ENCODE measurements at regions not wholly inside any gene's neighbourhood (a gene's known extent, or its start where the extent isn't known, plus 50 kb on each side); places are given as distances from the start of the nearest gene placed in this dataset.

DNA sequence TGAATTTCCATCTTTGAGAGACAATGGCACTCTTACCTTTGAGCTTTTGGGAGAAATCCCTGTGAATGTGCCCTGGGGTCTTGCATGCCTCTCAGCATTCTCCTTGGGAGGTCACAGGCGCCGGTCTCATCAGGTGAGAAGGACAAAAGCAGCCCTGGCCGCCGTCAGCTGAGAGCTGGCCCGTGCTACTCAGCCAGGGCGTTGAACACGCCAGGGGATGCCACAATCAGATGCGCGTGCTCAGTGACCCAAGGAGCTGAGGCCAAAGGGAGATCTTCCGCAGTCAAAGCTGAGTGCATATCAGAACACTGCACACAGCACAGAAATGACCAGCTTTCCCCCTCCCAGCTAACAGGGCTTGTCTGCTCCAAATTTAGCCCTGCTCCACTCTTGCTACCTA, 253.6 kb upstream of the NOX3 start:
- Histone ChIP-seq H3K36me3 (ENCODE audit: insufficient read depth) (no peaks in the 10 kb centered on the region), H3K4me3 (no peak overlapping the region), H4K20me1 (replicated peaks; ENCODE audit: insufficient read depth) (no peaks in the 10 kb centered on the region), H3F3A (replicated peaks; ENCODE audit: low read depth) (no peaks in the 10 kb centered on the region), H3K27ac (ENCODE audit: low read depth) (no peak overlapping the region), H3K79me2 (replicated peaks; ENCODE audit: insufficient read depth) (no peaks in the 10 kb centered on the region), H3K4me2 (no peak overlapping the region), H2AFZ (0 out of 2 replicates have a peak overlapping the region, but pooled peaks have one; percentile 10), H3K27me3 (ENCODE audit: insufficient read depth) (no peaks in the 10 kb centered on the region), H3K4me1 (ENCODE audit: insufficient read depth) (no peaks in the 10 kb centered on the region), H3K9me2 (ENCODE audit: insufficient read depth) (peaks cover 2% of the 10 kb centered on the region; the same call in 1 of the 2 replicates)
- no peak for DNase-seq (ENCODE audit: low spot score)
- H3K4me3 Mint-ChIP-seq = no peak overlapping the region
- H3K4me1 Mint-ChIP-seq = no peaks in the 10 kb centered on the region
- TF ChIP-seq CREB1 (CRISPR knock-in tag; IDR thresholded peaks at IDR 0.05; ENCODE audit: low read depth) (no peak), ZNF114 (CRISPR knock-in tag; IDR thresholded peaks at IDR 0.05) (no peak)
- peaks cover 3% of the 10 kb centered on the region for H3K27me3 Mint-ChIP-seq (ENCODE audit: insufficient read depth, low read depth, poor library complexity)
- no peak overlapping the region for H3K27ac Mint-ChIP-seq
- H3K9me3 Mint-ChIP-seq = no peaks in the 10 kb centered on the region
- H3K36me3 Mint-ChIP-seq (ENCODE audit: low read depth) = no peaks in the 10 kb centered on the region
- no peak for ATAC-seq

DNA sequence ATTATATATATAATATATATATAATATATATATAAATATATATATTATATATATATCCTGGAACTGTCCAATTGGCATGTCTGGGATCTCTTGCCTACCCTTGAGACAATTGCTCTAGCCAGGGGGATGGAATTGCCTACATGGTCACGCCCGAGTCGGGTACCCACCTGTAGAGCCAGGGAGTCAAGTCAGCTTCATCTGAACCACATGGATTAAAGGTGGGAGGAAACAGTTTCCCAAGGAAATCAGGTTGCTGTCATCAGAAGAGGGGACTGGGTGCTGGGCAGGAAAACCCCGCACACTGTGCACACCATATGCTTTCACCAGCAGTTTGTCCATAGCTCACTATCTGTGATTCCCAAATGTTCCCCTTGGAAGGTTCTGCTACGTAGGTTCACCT, 252.5 kb upstream of the NOX3 start:
- Histone ChIP-seq H3K4me2 (no peak overlapping the region), H3K36me3 (ENCODE audit: insufficient read depth) (no peaks in the 10 kb centered on the region), H3K79me2 (replicated peaks; ENCODE audit: insufficient read depth) (no peaks in the 10 kb centered on the region), H3F3A (replicated peaks; ENCODE audit: low read depth) (no peaks in the 10 kb centered on the region), H3K9me2 (ENCODE audit: insufficient read depth) (peaks cover 2% of the 10 kb centered on the region; the same call in 1 of the 2 replicates), H3K4me3 (no peak overlapping the region), H3K27ac (ENCODE audit: low read depth) (no peak overlapping the region), H4K20me1 (replicated peaks; ENCODE audit: insufficient read depth) (no peaks in the 10 kb centered on the region), H2AFZ (0 out of 2 replicates have a peak overlapping the region, but pooled peaks have one; percentile 47), H3K4me1 (ENCODE audit: insufficient read depth) (no peaks in the 10 kb centered on the region), H3K27me3 (ENCODE audit: insufficient read depth) (no peaks in the 10 kb centered on the region)
- H3K27ac Mint-ChIP-seq = no peak overlapping the region
- H3K27me3 Mint-ChIP-seq (ENCODE audit: insufficient read depth, low read depth, poor library complexity) = peaks cover 3% of the 10 kb centered on the region
- no peaks in the 10 kb centered on the region for H3K4me1 Mint-ChIP-seq
- no peak overlapping the region for H3K4me3 Mint-ChIP-seq
- no peaks in the 10 kb centered on the region; the same call in 2 of the 3 replicates for H3K9me3 Mint-ChIP-seq
- no peaks in the 10 kb centered on the region for H3K36me3 Mint-ChIP-seq (ENCODE audit: low read depth)
- ATAC-seq (no peak), DNase-seq (ENCODE audit: low spot score) (no peak)
- TF ChIP-seq ZNF331 (CRISPR knock-in tag; IDR thresholded peaks at IDR 0.05; ENCODE audit: low read depth) = no peak
- TF ChIP-seq ETS1 (IDR thresholded peaks at IDR 0.05) = no peak
- no peak for TF ChIP-seq EZH2phosphoT487 (IDR thresholded peaks at IDR 0.05; ENCODE audit: unreplicated experiment)
- TF ChIP-seq, protein P1, sequence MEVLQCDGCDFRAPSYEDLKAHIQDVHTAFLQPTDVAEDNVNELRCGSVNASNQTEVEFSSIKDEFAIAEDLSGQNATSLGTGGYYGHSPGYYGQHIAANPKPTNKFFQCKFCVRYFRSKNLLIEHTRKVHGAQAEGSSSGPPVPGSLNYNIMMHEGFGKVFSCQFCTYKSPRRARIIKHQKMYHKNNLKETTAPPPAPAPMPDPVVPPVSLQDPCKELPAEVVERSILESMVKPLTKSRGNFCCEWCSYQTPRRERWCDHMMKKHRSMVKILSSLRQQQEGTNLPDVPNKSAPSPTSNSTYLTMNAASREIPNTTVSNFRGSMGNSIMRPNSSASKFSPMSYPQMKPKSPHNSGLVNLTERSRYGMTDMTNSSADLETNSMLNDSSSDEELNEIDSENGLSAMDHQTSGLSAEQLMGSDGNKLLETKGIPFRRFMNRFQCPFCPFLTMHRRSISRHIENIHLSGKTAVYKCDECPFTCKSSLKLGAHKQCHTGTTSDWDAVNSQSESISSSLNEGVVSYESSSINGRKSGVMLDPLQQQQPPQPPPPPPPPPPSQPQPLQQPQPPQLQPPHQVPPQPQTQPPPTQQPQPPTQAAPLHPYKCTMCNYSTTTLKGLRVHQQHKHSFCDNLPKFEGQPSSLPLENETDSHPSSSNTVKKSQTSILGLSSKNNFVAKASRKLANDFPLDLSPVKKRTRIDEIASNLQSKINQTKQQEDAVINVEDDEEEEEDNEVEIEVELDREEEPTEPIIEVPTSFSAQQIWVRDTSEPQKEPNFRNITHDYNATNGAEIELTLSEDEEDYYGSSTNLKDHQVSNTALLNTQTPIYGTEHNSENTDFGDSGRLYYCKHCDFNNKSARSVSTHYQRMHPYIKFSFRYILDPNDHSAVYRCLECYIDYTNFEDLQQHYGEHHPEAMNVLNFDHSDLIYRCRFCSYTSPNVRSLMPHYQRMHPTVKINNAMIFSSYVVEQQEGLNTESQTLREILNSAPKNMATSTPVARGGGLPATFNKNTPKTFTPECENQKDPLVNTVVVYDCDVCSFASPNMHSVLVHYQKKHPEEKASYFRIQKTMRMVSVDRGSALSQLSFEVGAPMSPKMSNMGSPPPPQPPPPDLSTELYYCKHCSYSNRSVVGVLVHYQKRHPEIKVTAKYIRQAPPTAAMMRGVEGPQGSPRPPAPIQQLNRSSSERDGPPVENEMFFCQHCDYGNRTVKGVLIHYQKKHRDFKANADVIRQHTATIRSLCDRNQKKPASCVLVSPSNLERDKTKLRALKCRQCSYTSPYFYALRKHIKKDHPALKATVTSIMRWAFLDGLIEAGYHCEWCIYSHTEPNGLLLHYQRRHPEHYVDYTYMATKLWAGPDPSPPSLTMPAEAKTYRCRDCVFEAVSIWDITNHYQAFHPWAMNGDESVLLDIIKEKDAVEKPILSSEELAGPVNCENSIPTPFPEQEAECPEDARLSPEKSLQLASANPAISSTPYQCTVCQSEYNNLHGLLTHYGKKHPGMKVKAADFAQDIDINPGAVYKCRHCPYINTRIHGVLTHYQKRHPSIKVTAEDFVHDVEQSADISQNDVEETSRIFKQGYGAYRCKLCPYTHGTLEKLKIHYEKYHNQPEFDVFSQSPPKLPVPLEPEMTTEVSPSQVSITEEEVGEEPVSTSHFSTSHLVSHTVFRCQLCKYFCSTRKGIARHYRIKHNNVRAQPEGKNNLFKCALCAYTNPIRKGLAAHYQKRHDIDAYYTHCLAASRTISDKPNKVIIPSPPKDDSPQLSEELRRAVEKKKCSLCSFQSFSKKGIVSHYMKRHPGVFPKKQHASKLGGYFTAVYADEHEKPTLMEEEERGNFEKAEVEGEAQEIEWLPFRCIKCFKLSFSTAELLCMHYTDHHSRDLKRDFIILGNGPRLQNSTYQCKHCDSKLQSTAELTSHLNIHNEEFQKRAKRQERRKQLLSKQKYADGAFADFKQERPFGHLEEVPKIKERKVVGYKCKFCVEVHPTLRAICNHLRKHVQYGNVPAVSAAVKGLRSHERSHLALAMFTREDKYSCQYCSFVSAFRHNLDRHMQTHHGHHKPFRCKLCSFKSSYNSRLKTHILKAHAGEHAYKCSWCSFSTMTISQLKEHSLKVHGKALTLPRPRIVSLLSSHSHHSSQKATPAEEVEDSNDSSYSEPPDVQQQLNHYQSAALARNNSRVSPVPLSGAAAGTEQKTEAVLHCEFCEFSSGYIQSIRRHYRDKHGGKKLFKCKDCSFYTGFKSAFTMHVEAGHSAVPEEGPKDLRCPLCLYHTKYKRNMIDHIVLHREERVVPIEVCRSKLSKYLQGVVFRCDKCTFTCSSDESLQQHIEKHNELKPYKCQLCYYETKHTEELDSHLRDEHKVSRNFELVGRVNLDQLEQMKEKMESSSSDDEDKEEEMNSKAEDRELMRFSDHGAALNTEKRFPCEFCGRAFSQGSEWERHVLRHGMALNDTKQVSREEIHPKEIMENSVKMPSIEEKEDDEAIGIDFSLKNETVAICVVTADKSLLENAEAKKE (CRISPR knock-in tag; IDR thresholded peaks at IDR 0.05) = no peak
- TF ChIP-seq NANOG (IDR thresholded peaks at IDR 0.05; ENCODE audit: borderline replicate concordance) = no peak
- no peak for TF ChIP-seq CTCF (conservative IDR thresholded peaks at IDR 0.05; ENCODE audit: low read depth in 2 of 2)
- TF ChIP-seq POLR2AphosphoS5 (IDR thresholded peaks at IDR 0.05; ENCODE audit: low read depth) = no peak
- TF ChIP-seq STAT1 (IDR thresholded peaks at IDR 0.05; ENCODE audit: unreplicated experiment) = no peak
- no peak for TF ChIP-seq EZH2 (IDR thresholded peaks at IDR 0.05; ENCODE audit: low read depth, unreplicated experiment)

Measured in GM23338 (cell line).